Lower leg skin (tissue), 3 donors: ENCODE measurements at regions not wholly inside any gene's neighbourhood (a gene's known extent, or its start where the extent isn't known, plus 50 kb on each side); places are given as distances from the start of the nearest gene placed in this dataset.

Source experiments
- CTCF ChIP-seq, 3 donors: fragments of 450-650 bp; IDR thresholded peaks; one replicate each; pipeline ENCODE4 v1.5.1; 2016; ENCODE audit warnings: antibody characterized with exemption in 3 of 3, mild to moderate bottlenecking in 3 of 3, moderate library complexity in 2 of 3
- POLR2A ChIP-seq, 2 donors: fragments of 450-650 bp; IDR thresholded peaks; one replicate each; pipeline ENCODE4 v1.6.1; 2016 to 2017; ENCODE audit warnings: antibody characterized with exemption in 2 of 2, mild to moderate bottlenecking in 1 of 2, moderate library complexity in 1 of 2

DNA sequence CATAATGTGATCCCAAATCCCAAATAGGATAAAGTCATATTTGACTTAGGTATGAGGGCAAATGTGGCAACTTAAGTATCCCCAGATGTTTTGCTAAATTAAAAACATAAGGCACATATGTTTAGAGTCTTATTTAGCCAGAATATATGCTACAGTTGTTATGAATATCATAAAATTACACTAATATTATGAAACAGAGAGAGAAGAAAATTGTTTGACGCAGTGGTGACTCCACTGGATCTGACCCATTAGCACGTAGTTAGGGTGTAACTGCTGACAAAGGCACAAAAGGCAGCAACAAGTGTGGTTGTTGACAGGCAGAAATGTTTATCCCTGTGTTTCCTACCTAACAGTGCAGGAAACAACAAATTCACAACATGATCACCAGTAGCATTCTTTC is 152.4 kb upstream of the THBS2 start:
- TF ChIP-seq POLR2A (IDR thresholded peaks at IDR 0.05) (no peak), CTCF (IDR thresholded peaks at IDR 0.05) (no peak)
